H9 (cell line): ENCODE measurements at regions not wholly inside any gene's neighbourhood (a gene's known extent, or its start where the extent isn't known, plus 50 kb on each side); places are given as distances from the start of the nearest gene placed in this dataset.

Experiments used
- DNase-seq: peaks from one replicate; pipeline ENCODE4 v3.0.0-alpha.2; 2017
- H2AFZ ChIP-seq: one replicate; pipeline ENCODE4 v1.6.1; 2013; ENCODE audit warnings: mild to moderate bottlenecking, low read length, control low read depth, moderate library complexity
- H2AK5ac ChIP-seq: 2 replicates; pipeline ENCODE4 v1.6.1; 2013; ENCODE audit warnings: low read length, control low read depth, mixed read lengths; ENCODE audit not compliant: insufficient read length
- H2BK120ac ChIP-seq: one replicate; pipeline ENCODE4 v1.6.1; 2013; ENCODE audit warnings: low read depth, mild to moderate bottlenecking, low read length, control low read depth, inconsistent platforms; ENCODE audit not compliant: poor library complexity, severe bottlenecking
- H2BK12ac ChIP-seq: 2 replicates; pipeline ENCODE4 v1.6.1; 2013; ENCODE audit warnings: low read length, control low read depth, mixed read lengths, low read depth; ENCODE audit not compliant: insufficient read length
- H2BK15ac ChIP-seq: 2 replicates; pipeline ENCODE4 v1.6.1; 2013; ENCODE audit warnings: low read depth, low read length, control low read depth
- H2BK20ac ChIP-seq: one replicate; pipeline ENCODE4 v1.6.1; 2013; ENCODE audit warnings: low read depth, mild to moderate bottlenecking, low read length, control low read depth, inconsistent platforms; ENCODE audit not compliant: poor library complexity, severe bottlenecking
- H2BK5ac ChIP-seq: 2 replicates; pipeline ENCODE4 v1.6.1; 2013; ENCODE audit warnings: low read length, control low read depth, mixed read lengths; ENCODE audit not compliant: insufficient read length
- H3K14ac ChIP-seq: 2 replicates; pipeline ENCODE4 v1.6.1; 2013; ENCODE audit warnings: low read length, control low read depth; ENCODE audit not compliant: insufficient read depth
- H3K18ac ChIP-seq: 2 replicates; pipeline ENCODE4 v1.6.1; 2013; ENCODE audit warnings: low read depth, mild to moderate bottlenecking, mixed read lengths, low read length, control low read depth; ENCODE audit not compliant: insufficient read length
- H3K23ac ChIP-seq: 2 replicates; pipeline ENCODE4 v1.6.1; 2013; ENCODE audit warnings: low read length, control low read depth, mixed read lengths, low read depth; ENCODE audit not compliant: insufficient read length
- H3K23me2 ChIP-seq: 2 replicates; pipeline ENCODE4 v1.6.1; 2013; ENCODE audit warnings: low read depth, mild to moderate bottlenecking, mixed read lengths, low read length, control low read depth; ENCODE audit not compliant: insufficient read length, poor library complexity, severe bottlenecking
- H3K27ac ChIP-seq: 2 replicates; pipeline ENCODE4 v1.5.1; 2013; ENCODE audit warnings: low read length, control low read depth, mixed read lengths, low read depth; ENCODE audit not compliant: insufficient read length
- H3K27me3 ChIP-seq: 2 replicates; pipeline ENCODE4 v1.6.1; 2013; ENCODE audit warnings: low read length, control low read depth, inconsistent platforms; ENCODE audit not compliant: insufficient read depth
- H3K4ac ChIP-seq: 2 replicates; pipeline ENCODE4 v1.6.1; 2013; ENCODE audit warnings: low read depth, mild to moderate bottlenecking, control low read depth, inconsistent platforms, low read length, moderate library complexity
- H3K4me1 ChIP-seq: 2 replicates; pipeline ENCODE4 v1.6.1; 2013; ENCODE audit warnings: low read length, control low read depth, inconsistent platforms; ENCODE audit not compliant: insufficient read depth
- H3K4me2 ChIP-seq: 2 replicates; pipeline ENCODE4 v1.6.1; 2013; ENCODE audit warnings: low read length, control low read depth, mixed read lengths; ENCODE audit not compliant: insufficient read length, insufficient read depth
- H3K56ac ChIP-seq: 2 replicates; pipeline ENCODE4 v1.6.1; 2013; ENCODE audit warnings: low read depth, mild to moderate bottlenecking, mixed read lengths, low read length, control low read depth; ENCODE audit not compliant: insufficient read length
- H3K79me1 ChIP-seq: 2 replicates; pipeline ENCODE4 v1.6.1; 2013; ENCODE audit warnings: low read depth, mild to moderate bottlenecking, moderate library complexity, low read length, control low read depth, inconsistent platforms; ENCODE audit not compliant: insufficient read depth, poor library complexity, severe bottlenecking
- H3K79me2 ChIP-seq: 2 replicates; pipeline ENCODE4 v1.6.1; 2013; ENCODE audit warnings: low read length, control low read depth, inconsistent platforms; ENCODE audit not compliant: insufficient read depth
- H3K9ac ChIP-seq: 2 replicates; pipeline ENCODE4 v1.6.1; 2013; ENCODE audit warnings: low read length, control low read depth, mixed read lengths; ENCODE audit not compliant: insufficient read length; ENCODE audit errors: extremely low read depth
- H3K9me3 ChIP-seq: one replicate; pipeline ENCODE4 v1.6.1; 2013; ENCODE audit warnings: low read depth, low read length, inconsistent platforms; ENCODE audit not compliant: control insufficient read depth
- H3T11ph ChIP-seq: one replicate; pipeline ENCODE4 v1.6.1; 2013; ENCODE audit warnings: mild to moderate bottlenecking, low read length, control low read depth, inconsistent platforms
- H4K20me1 ChIP-seq: one replicate; pipeline ENCODE4 v1.6.1; 2013; ENCODE audit not compliant: control insufficient read depth, insufficient read length, insufficient read depth
- H4K5ac ChIP-seq: 2 replicates; pipeline ENCODE4 v1.6.1; 2013; ENCODE audit warnings: low read depth, mild to moderate bottlenecking, mixed read lengths, low read length, control low read depth; ENCODE audit not compliant: insufficient read length
- H4K8ac ChIP-seq: replicated peaks from 2 replicates; pipeline ENCODE4 v1.6.1; 2013; ENCODE audit warnings: low read length, control low read depth, mixed read lengths, low read depth; ENCODE audit not compliant: insufficient read length
- H4K91ac ChIP-seq: 2 replicates; pipeline ENCODE4 v1.6.1; 2013; ENCODE audit warnings: low read depth, mild to moderate bottlenecking, moderate library complexity, mixed read lengths, low read length, control low read depth; ENCODE audit not compliant: insufficient read length
- H3K27ac Mint-ChIP-seq, 3 experiments: 2 replicates in 2 of 3; 3 replicates in 1 of 3; pipeline ENCODE4 v1.8.0; 2020 to 2021; ENCODE audit warnings: mixed read lengths in 3 of 3, mild to moderate bottlenecking in 1 of 3, moderate library complexity in 1 of 3
- H3K27me3 Mint-ChIP-seq: 2 replicates; pipeline ENCODE4 v1.8.0; 2021; ENCODE audit warnings: low read depth, mild to moderate bottlenecking, moderate library complexity, mixed read lengths
- H3K36me3 Mint-ChIP-seq, 3 experiments: 2 replicates in 2 of 3; 3 replicates in 1 of 3; pipeline ENCODE4 v1.8.0; 2020 to 2021; ENCODE audit warnings: low read depth in 3 of 3, mixed read lengths in 3 of 3; ENCODE audit not compliant: insufficient read depth in 1 of 3
- H3K4me1 Mint-ChIP-seq, 2 experiments: 2 replicates each; pipeline ENCODE4 v1.8.0; 2020; ENCODE audit warnings: mixed read lengths in 2 of 2
- H3K4me3 Mint-ChIP-seq, 2 experiments: 2 replicates in 1 of 2; 3 replicates in 1 of 2; pipeline ENCODE4 v1.8.0; 2020 to 2021; ENCODE audit warnings: mild to moderate bottlenecking in 2 of 2, mixed read lengths in 2 of 2, moderate library complexity in 1 of 2
- H3K9me3 Mint-ChIP-seq, 2 experiments: 2 replicates in 1 of 2; 3 replicates in 1 of 2; pipeline ENCODE4 v1.8.0; 2020; ENCODE audit warnings: mild to moderate bottlenecking in 2 of 2, mixed read lengths in 2 of 2, moderate library complexity in 1 of 2
- CTCF ChIP-seq: fragments of 200-600 bp; sonication (generic); conservative IDR thresholded peaks from 3 replicates; pipeline ENCODE4 v1.8.0; 2021; ENCODE audit warnings: antibody characterized with exemption, mild to moderate bottlenecking
- WGBS: extraction: QIAGEN DNeasy Blood & Tissue Kit; methylation state at CpG from one replicate; pipeline ENCODE4 v1.1.7; 2013; ENCODE audit warnings: missing lambda C conversion rate, low lambda C conversion rate, mixed read lengths; ENCODE audit not compliant: insufficient read length; ENCODE audit errors: extremely low coverage; 5-methylcytosine and 5-hydroxymethylcytosine counted together

GRCh38 chr18:8976606-8977005 is 125.9 kb upstream of the NDUFV2 start:
- H3K9ac ChIP-seq: no peak overlapping the region
- H3K4ac ChIP-seq: no peak overlapping the region
- H3K18ac ChIP-seq: no peak overlapping the region
- H3K27me3 ChIP-seq: no peaks in the 10 kb centered on the region
- H3K27ac Mint-ChIP-seq: peak overlapping the region in 2 of 3 experiments; percentile 52 to 83; a peak in 2 of 7 replicates
- peaks cover 6 to 7% of the 10 kb centered on the region in 2 experiments; a peak in 4 of 5 replicates for H3K9me3 Mint-ChIP-seq
- no peaks in the 10 kb centered on the region for H3K9me3 ChIP-seq
- H4K91ac ChIP-seq: no peak overlapping the region
- no peaks in the 10 kb centered on the region for H3K79me2 ChIP-seq
- no peak overlapping the region for H3K56ac ChIP-seq
- no peak overlapping the region for H3T11ph ChIP-seq
- H3K23ac ChIP-seq: no peak overlapping the region
- no peak overlapping the region for H2BK12ac ChIP-seq
- no peak overlapping the region for H3K27ac ChIP-seq
- no peak overlapping the region for H3K4me2 ChIP-seq
- H4K5ac ChIP-seq: no peak overlapping the region
- H2BK120ac ChIP-seq: no peak overlapping the region
- peak overlapping the region; percentile 50 for H2BK20ac ChIP-seq
- no peak overlapping the region for H3K4me3 Mint-ChIP-seq
- no CpG with 5 or more reads among the region's 3 CpGs for WGBS
- peaks cover 6% of the 10 kb centered on the region for H3K4me1 ChIP-seq
- no peaks in the 10 kb centered on the region for H3K79me1 ChIP-seq
- peaks cover 44 to 49% of the 10 kb centered on the region in 2 experiments for H3K4me1 Mint-ChIP-seq
- DNase-seq: no peak
- H2BK15ac ChIP-seq: no peak overlapping the region
- TF ChIP-seq CTCF: no peak
- no peak overlapping the region for H2AK5ac ChIP-seq
- H2AFZ ChIP-seq: no peak overlapping the region
- peaks cover 0 to 11% (median 0%) of the 10 kb centered on the region in 3 experiments; a peak in 1 of 7 replicates for H3K36me3 Mint-ChIP-seq
- no peak overlapping the region for H4K8ac ChIP-seq
- H3K14ac ChIP-seq: no peak overlapping the region
- no peaks in the 10 kb centered on the region for H3K23me2 ChIP-seq
- no peaks in the 10 kb centered on the region for H3K27me3 Mint-ChIP-seq
- H2BK5ac ChIP-seq: no peak overlapping the region
- H4K20me1 ChIP-seq: no peaks in the 10 kb centered on the region
